Upper lobe of right lung (tissue), 1 donor: ENCODE measurements at regions not wholly inside any gene's neighbourhood (a gene's known extent, or its start where the extent isn't known, plus 50 kb on each side); places are given as distances from the start of the nearest gene placed in this dataset.

Experiments used
- ATAC-seq: fragments of 200-7000 bp; cut with Tn5 transposase; one replicate; pipeline ENCODE4 v1.9.1; 2020; ENCODE audit warnings: mild to moderate bottlenecking, moderate library complexity
- DNase-seq: peaks from one replicate; pipeline ENCODE4 v3.0.0-alpha.2; 2020
- H3K27ac ChIP-seq: fragments of 200-600 bp; one replicate; pipeline ENCODE4 v1.8.0; 2022
- H3K27me3 ChIP-seq: fragments of 200-600 bp; one replicate; pipeline ENCODE4 v1.8.0; 2022; ENCODE audit warnings: mild to moderate bottlenecking
- H3K36me3 ChIP-seq: fragments of 200-600 bp; one replicate; pipeline ENCODE4 v1.8.0; 2022
- H3K4me1 ChIP-seq: fragments of 200-600 bp; one replicate; pipeline ENCODE4 v1.8.0; 2022
- H3K4me3 ChIP-seq: fragments of 200-600 bp; one replicate; pipeline ENCODE4 v1.8.0; 2022; ENCODE audit warnings: mild to moderate bottlenecking
- H3K9me3 ChIP-seq: fragments of 200-600 bp; one replicate; pipeline ENCODE4 v1.8.0; 2022
- intact Hi-C: fragments of 100-400 bp; cut with DNase I; formaldehyde crosslinking; loops from one replicate; pipeline ENCODE4 v1.11.0; 2022
- TF ChIP-seq, protein P1 (sequence below): fragments of 200-600 bp; IDR thresholded peaks from one replicate; pipeline ENCODE4 v1.8.0; 2022; ENCODE audit warnings: antibody characterized with exemption
- donor health status: DM: no; HTN: yes; CAD: no; lungs with severe emphysema.

DNA sequence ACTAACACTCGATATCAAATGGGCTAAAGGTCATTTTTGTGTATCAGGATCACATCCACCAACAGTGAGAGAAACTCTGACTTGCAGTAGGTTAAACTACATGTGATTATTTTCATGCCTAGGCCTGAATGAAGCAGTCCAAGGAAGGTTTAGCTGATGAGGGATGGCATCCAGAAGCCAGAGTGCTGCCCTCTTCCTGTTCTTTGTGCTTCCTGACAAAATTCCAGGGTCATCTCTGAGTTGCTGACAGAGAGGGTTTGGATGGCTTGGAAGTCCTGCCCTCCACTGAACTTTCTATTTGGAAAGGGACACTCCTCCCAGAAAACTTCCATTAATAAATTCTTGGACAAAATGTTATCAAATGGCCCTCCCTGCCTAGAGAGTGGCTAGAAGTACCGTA lies 728.3 kb upstream of the SLC10A2 start:
- intact Hi-C loops = no loop called here
- DNase-seq (no peak), ATAC-seq (no peak)
- Histone ChIP-seq H3K27me3 (no peaks in the 10 kb centered on the region), H3K4me1 (no peaks in the 10 kb centered on the region), H3K4me3 (no peak overlapping the region), H3K27ac (no peak overlapping the region), H3K36me3 (no peaks in the 10 kb centered on the region), H3K9me3 (no peaks in the 10 kb centered on the region)
- TF ChIP-seq, protein P1, sequence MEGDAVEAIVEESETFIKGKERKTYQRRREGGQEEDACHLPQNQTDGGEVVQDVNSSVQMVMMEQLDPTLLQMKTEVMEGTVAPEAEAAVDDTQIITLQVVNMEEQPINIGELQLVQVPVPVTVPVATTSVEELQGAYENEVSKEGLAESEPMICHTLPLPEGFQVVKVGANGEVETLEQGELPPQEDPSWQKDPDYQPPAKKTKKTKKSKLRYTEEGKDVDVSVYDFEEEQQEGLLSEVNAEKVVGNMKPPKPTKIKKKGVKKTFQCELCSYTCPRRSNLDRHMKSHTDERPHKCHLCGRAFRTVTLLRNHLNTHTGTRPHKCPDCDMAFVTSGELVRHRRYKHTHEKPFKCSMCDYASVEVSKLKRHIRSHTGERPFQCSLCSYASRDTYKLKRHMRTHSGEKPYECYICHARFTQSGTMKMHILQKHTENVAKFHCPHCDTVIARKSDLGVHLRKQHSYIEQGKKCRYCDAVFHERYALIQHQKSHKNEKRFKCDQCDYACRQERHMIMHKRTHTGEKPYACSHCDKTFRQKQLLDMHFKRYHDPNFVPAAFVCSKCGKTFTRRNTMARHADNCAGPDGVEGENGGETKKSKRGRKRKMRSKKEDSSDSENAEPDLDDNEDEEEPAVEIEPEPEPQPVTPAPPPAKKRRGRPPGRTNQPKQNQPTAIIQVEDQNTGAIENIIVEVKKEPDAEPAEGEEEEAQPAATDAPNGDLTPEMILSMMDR = no peak

DNA sequence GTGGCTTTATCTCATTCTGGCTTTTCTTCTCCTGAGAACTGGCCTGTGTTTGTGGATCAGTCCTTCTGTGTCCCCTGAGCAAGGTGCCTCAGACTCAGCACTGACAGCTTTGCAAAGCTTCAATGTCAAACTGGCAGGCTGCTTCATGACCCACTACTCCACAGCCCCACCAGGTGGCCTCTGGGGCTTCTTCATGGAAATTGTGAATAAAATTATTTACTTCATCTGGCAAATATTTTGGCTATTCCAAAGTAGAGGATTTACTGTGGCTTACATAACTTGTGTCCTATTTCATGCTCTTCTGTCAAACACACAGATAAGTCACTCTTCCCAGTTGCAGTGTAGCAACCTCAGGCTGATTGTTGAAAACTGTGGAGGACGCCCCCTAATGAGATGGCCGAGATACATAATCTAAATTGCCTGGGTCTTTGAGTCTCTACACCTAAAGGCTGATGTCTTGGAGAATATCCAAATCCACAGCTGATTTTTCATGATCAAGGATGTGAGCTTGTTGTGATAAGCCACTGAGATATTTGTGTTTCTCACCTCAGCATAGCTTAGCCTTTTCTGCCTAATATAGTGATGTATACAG lies 721.9 kb upstream of the SLC10A2 start:
- intact Hi-C loops = no loop called here
- no peaks in the 10 kb centered on the region for H3K36me3 ChIP-seq
- TF ChIP-seq, protein P1 = no peak
- no peak for ATAC-seq
- no peak overlapping the region for H3K4me3 ChIP-seq
- no peaks in the 10 kb centered on the region for H3K9me3 ChIP-seq
- no peaks in the 10 kb centered on the region for H3K27me3 ChIP-seq
- no peak for DNase-seq
- H3K4me1 ChIP-seq = no peaks in the 10 kb centered on the region
- no peak overlapping the region for H3K27ac ChIP-seq

DNA sequence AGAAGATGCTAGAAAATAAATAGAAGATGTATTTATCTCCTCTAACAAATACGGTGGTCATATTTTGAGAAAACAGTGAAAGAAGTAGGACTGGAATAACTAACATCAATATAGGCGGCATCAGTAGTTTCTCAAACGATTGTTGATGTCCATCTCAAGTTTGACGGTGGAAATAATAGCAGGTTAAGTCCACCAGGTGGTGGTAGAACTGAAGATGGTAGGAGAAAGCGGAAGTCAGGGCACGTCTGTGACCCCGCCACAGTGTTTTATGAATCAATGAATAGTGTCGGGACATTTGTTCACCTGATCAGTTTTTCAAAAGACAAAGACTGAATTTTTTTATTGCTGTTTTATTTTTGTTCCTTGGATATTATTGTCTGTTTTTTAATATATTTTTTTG lies 706.4 kb upstream of the SLC10A2 start:
- no peaks in the 10 kb centered on the region for H3K4me1 ChIP-seq
- H3K36me3 ChIP-seq = no peaks in the 10 kb centered on the region
- no peak overlapping the region for H3K4me3 ChIP-seq
- H3K27ac ChIP-seq = no peak overlapping the region
- DNase-seq (no peak), ATAC-seq (no peak)
- no peaks in the 10 kb centered on the region for H3K27me3 ChIP-seq
- intact Hi-C loops = no loop called here
- no peaks in the 10 kb centered on the region for H3K9me3 ChIP-seq
- TF ChIP-seq, protein P1 = no peak

DNA sequence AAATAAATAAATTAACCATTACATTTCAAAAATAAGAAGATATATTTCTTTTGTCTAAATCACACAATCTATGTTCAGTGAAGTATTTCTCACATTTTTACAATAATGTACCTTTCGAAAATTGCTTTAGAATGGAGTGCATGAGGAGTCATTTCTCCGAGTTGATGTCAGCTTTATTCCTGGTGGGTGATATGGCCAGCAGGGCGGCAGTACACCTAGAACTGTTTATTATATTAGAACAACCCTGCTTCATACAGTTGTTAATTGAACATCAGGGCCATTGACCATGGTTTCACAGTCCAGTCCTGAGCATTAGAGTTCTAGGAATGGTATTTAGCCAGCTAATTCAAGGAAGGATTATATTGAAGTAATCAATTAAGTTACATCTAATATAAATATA lies 696.3 kb upstream of the SLC10A2 start:
- no peak overlapping the region for H3K4me3 ChIP-seq
- ATAC-seq (no peak), DNase-seq (no peak)
- TF ChIP-seq, protein P1 = no peak
- no peaks in the 10 kb centered on the region for H3K36me3 ChIP-seq
- intact Hi-C loops = loop anchor here (10.0 kb wide), 1 partner anchor 72 kb away; no protein-coding TSS in a partner anchor
- no peaks in the 10 kb centered on the region for H3K9me3 ChIP-seq
- H3K27ac ChIP-seq = no peak overlapping the region
- no peaks in the 10 kb centered on the region for H3K27me3 ChIP-seq
- H3K4me1 ChIP-seq = no peaks in the 10 kb centered on the region

DNA sequence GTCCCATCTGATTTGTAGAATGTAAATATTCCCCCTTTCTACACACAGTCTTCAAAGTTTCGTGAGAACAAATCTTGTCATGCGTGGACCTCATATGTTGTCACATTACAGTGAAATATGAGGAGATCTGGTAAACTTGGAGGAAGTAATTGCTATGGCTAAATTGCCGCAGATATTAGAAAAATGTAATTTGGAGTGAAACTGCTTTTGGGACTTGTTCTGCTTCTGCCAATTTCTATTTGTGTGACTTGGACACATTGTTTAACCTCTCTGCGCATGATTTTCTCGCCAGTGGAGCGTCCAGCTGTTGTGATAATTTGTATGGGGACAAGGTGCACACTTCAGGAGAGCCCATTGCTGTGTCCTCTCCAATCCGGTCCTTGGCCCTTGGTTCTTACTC lies 693.1 kb upstream of the SLC10A2 start:
- no peak overlapping the region for H3K4me3 ChIP-seq
- TF ChIP-seq, protein P1 = no peak
- no peaks in the 10 kb centered on the region for H3K9me3 ChIP-seq
- no peaks in the 10 kb centered on the region for H3K27me3 ChIP-seq
- intact Hi-C loops = no loop called here
- no peaks in the 10 kb centered on the region for H3K36me3 ChIP-seq
- no peak overlapping the region for H3K27ac ChIP-seq
- H3K4me1 ChIP-seq = no peaks in the 10 kb centered on the region
- DNase-seq (no peak), ATAC-seq (no peak)

DNA sequence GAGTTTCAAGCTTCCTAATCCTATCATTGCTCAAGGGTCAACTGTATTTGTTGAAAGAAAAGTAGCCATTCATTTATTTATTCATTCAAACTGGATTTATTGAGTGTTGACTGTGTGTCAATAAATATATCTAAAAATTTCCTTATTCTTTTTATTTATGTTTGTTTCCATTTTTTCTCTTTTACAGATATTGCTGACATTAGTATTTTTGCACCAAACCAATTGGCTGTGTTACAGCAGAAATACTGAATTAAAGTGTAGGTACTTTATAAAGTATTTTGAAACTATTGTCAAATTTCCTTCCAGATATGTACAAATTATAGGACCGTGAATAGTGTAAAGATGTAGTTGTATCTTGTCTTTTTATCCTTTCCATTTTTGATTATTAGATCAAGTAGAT lies 692.0 kb upstream of the SLC10A2 start:
- intact Hi-C loops = no loop called here
- TF ChIP-seq, protein P1 = no peak
- Histone ChIP-seq H3K4me1 (no peaks in the 10 kb centered on the region), H3K36me3 (no peaks in the 10 kb centered on the region), H3K27ac (no peak overlapping the region), H3K9me3 (no peaks in the 10 kb centered on the region), H3K27me3 (no peaks in the 10 kb centered on the region), H3K4me3 (no peak overlapping the region)
- DNase-seq = no peak
- no peak for ATAC-seq
